ENCODE measurements at regions not wholly inside any gene's neighbourhood (a gene's known extent, or its start where the extent isn't known, plus 50 kb on each side); places are given as distances from the start of the nearest gene placed in this dataset.

- TF ChIP-seq CEBPB (IDR thresholded peaks at IDR 0.05) (no peak), REST (IDR thresholded peaks at IDR 0.05; ENCODE audit: low read depth) (no peak), TEAD4 (IDR thresholded peaks at IDR 0.05) (no peak), EGR1 (IDR thresholded peaks at IDR 0.05) (no peak), YY1 (IDR thresholded peaks at IDR 0.05; ENCODE audit: low read depth) (no peak), MAX (IDR thresholded peaks at IDR 0.05) (no peak), TCF12 (IDR thresholded peaks at IDR 0.05; ENCODE audit: low read depth) (no peak), RAD21 (IDR thresholded peaks at IDR 0.05; ENCODE audit: low read depth) (no peak)
Measured at GRCh38 chr14:24700511-24700910, 66.5 kb upstream of the GZMB start.

Measured in Ishikawa (cell line).